HG02852 (cell line): ENCODE measurements at regions not wholly inside any gene's neighbourhood (a gene's known extent, or its start where the extent isn't known, plus 50 kb on each side); places are given as distances from the start of the nearest gene placed in this dataset.
"Not testable (repeated sequence)": the region's sequence is repeated elsewhere in the genome, so short reads cannot be mapped to it uniquely, and the experiment has no call there.

Experiments used
- ATAC-seq: cut with Tn5 transposase; IDR thresholded peaks from one replicate; pipeline ENCODE4 v1.9.1; 2021; ENCODE audit warnings: mild to moderate bottlenecking, moderate library complexity; ENCODE audit not compliant: unreplicated experiment

DNA sequence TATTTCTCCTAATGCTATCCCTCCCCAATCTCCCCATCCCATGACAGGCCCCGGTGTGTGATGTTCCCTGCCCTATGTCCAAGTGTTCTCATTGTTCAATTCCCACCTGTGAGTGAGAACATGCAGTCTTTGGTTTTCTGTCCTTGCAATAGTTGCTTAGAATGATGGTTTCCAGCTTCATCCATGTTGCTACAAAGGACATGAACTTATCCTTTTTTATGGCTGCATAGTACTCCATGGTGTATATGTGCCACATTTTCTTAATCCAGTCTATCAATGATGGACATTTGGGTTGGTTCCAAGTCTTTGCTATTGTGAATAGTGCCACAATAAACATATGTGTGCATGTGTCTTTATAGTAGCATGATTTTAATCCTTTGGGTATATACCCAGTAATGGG, 51.3 kb upstream of the RIOK2 start:
- ATAC-seq, result not testable (repeated sequence)

DNA sequence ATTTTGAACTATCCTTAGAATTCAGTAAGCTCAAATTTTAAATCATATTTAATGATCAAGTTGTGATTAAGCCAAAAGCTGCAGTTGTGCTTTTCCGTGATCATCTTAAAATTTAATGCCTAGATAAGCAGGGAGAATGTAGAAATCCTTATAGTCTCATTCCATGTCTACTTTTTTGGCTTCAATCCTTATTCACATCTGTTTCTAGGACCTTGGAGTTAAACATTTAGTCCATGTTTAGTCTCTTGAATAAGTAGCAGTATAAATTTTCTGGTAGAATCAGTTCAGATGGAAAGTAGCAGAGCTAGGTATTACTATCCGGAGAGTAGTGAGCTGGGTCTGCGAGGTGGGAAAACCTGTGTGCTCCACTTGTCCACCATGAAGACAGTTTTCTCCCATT, 59.3 kb upstream of the RIOK2 start:
- no peak for ATAC-seq

DNA sequence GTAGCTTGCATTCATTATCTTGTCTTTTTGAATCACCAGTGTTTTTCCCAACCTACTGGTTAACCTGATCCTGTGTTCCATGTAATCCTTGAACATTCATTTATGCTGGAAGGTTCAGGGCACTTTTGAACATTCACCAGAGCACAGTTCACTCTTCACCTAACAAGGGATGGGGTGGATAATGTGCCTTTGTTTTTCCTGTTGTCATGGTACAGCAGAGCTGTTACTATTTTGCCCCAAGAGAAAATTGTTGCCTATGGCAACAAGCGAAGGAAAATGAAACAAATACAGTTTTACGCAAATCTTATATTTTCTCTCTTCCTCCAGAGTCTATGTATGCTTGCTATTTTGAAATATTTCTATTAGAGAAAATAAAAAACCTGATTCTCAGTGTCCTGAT, 60.3 kb upstream of the RIOK2 start:
- ATAC-seq, result no peak

DNA sequence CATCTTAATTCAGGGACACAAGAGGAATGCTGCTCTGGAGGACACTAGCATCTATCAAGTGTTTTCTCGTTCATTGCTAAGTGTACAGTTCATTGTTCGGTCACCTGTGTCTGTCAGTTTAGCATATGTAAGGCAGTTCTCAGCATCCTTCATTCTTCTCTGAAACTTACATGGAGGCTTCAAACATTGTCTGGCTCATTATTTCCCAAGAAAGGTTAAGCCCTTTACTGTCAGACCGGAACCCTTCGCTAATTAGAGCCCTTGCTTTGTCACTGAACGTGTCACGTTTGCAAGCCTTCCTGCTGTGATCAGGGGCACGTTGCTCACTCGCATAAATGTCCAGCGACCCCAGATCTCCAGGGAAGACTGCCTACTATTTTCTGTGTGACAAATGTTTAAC, 62.3 kb upstream of the RIOK2 start:
- ATAC-seq, result no peak

DNA sequence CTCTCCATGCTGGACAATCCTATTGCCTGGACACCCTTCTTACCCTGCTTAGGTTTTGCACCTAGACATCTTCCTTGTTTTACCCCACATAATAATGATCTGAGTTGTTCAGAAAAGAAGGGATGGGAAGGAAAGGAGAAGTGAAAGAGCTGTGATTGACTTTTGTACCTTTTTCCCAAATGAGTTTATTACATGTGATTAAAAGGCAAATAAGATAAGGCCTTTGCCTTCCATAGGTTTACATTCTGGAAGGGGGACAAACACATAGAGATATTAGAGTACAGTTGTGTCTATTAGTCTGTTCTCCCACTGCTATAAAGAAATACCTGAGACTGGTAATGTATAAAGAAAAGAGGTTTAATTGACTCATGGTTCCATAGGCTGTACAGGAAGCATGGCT, 67.1 kb upstream of the RIOK2 start:
- ATAC-seq, result no peak

DNA sequence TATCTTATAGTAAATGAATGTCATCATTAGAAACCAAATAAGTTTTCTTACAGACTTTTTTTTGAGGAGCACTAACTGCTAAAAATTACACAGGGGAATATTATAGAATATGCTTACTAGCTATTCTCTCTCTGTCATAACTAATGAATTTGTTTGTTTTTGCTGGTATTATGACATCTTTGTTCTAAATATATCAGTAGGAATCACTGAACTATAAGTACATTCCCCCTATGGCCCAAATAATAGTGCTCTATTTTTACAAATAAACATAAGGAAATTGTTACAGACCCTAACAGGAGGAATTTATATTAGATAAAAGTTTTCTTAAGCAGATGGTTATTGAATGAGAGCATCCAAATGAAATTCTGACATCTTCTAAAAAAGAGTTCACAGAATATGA, 83.0 kb upstream of the RIOK2 start:
- no peak for ATAC-seq

DNA sequence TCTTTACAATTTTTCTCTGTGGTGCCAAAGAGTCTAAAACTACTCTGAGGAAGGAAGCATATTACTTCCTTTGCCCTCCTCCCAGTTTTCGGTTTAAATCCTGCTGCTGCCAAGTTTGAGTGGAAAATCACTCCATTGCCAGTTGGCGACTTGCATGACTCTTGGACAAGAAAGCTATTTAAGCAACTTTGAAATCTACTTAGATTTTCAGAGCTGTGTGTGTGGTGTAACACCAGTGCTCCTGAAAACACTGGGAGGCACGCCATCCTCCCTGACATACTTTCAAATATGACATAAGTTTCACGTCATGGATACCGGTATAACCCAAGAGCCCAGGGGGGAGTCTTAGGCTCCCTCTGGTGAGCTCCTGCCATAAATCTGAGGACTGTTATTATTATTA, 83.5 kb upstream of the RIOK2 start:
- ATAC-seq, result no peak

DNA sequence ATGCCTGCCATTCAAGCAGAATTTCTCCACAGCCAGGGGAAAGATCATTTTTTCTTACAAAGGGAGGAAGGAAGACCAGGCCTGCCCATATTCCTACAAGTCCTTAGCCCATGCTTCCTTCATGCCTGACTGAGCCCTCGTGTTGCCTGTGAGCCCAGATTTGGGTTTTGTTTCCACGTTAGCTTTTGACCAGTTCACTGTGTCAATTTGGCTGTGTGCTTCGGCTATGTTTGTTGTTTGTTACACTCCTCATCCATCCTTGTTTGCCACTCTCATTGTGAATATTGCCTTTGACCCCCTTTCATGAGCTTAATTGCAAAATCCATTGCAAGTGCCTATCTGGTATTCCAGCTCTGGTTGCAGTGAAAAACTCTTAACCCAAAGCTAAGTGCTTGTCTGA, 84.7 kb upstream of the RIOK2 start:
- no peak for ATAC-seq

DNA sequence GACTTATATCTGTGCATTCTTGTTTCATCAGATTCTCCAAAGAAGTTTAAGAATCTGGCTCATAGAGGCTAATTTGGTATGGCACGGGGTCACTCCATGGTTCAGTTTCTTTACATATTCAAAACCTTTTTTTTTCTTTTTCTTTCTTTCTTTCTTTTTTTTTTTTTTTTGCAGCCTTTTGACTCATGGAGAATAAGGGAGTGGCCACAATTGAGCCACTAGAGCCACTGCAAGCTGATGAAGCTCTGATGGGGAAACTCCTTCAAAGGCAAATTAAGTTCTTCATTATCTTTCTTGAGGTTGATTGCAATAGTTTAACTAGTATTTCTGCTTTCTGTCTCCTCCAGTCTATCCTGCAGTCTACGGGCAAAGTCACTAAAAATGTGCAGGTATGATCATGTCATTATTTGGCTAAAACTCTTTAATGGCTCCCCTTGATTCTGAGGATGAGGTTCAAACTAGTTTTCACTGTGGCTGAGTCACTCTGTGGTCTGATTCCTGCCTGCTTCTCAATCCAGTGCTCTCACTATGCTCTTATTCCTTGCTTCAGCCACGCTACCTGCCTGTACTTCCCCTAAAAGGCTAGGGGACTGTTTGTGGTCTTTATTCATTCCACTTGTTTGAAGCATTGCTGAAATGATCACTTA, 93.5 kb upstream of the RIOK2 start:
- ATAC-seq, result no peak

DNA sequence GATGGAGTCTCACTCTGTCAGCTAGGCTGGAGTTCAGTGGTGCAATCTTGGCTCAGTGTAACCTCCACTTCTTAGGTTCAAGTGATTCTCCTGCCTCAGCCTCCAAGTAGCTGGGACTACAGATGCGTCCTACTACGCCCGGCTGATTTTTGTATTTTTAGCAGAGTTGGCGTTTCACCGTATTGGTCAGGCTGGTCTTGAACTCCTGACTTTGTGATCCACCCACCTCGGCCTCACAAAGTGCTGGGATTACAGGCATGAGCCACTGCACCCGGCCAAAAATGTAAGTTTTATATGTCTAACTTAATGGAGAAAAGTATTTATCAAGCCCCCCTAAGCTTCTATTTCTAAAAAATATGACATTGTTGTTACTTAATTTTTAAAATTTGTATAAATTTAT, 98.2 kb upstream of the RIOK2 start:
- ATAC-seq, result no peak

DNA sequence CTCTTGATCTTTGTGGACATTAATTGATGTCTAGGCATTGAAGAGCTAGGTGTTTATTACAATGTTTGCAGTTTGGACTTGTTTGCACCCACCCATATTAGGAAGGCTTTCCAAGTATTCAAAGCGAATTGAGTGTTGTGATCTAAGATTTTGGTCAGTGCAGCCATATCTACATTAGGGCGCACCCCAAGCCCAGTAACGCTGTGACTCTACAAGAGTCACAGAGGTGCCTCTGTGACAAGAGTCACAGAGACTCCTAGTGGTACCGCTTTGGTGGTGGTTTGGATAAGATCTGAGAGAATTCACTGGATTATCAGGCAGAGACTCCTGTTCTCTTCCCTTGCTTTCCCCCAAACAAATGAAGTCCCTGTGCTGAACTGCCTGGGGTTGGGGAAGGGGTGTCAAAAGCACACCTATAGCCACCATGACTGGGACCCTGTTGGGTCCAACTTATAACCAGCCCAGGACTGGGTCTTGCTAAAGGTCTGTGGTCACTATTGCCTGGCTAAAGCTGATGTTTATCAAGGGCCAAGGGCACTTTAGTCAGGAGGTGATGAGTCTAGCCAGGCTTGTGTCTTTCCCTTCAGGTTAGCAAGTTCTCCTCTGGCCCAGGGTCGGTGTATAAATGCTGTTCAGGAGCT, 114.1 kb upstream of the RIOK2 start:
- ATAC-seq, result peak; percentile 99

DNA sequence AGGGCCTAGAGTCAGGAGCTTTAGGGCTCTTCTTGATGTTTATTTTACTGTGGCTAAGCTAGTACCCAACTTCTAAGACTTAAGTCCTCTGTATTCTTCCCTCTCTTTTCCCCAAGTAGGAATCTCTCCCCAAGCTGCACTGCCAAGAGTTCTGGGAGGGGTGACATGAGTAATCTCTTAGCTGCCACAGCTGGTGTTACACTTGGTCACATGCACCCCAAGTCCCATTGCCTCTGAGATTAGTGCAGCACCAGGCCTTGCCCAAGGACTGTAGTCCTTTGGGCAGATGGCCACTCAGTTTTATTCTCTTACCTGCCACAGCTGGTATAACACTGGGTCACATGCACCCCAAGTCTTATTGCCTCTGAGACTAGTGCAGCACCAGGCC, 114.7 kb upstream of the RIOK2 start:
- ATAC-seq, result no peak

DNA sequence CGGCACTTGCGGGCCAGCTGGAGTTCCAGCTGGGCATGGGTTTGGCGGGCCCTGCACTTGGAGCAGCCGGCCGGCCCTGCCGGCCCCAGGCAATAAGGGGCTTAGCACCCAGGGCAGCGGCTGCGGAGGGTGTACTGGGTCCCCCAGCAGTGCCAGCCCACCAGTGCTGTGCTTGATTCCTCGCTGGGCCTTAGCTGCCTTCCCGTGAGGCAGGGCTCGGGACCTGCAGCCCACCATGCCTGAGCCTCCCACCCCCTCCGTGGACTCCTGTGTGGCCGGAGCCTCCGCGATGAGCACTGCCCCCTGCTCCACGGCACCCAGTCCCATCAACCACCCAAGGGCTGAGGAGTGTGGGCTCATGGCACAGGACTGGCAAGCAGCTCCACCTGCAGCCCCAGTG, 118.1 kb upstream of the RIOK2 start:
- ATAC-seq, result not testable (repeated sequence)

DNA sequence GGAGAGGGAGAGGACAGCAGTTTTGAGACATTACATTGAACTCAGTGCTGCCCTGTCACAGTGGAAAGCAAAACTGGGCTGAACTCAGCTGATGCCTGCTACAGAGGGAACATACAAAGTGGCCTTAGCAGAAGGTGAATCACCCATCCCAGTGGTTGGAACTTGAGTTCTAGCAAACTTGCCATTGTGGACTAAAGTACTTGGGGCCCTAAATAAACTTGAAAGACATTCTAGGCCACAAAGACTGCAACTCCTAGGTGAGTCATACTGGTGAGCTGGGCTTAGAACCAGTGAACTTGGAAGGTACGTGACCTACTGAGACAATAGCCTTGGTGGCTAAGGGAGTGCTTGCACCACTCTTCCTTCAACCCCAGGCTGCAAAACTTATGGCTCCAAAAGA, 155.7 kb upstream of the RIOK2 start:
- no peak for ATAC-seq

DNA sequence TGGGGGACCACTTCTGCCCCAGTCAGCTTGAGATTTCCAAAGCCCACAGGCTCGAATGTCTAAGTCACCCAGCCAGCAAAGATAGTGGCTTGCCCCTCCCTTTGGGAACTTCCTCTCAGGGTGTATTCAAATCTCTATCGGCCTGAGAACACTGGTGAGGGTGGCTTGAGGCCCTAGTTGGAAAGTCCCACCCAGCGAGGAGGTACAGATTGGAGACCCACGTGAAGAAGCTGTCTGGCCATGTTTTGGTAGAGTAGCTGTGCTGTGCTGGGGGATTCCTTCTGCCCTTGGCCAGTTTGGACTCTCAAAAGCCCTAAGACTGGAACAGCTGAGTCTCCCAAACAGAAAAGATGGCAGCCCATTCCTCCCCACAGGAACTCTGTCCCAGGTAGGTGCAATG, 172.7 kb upstream of the RIOK2 start:
- peak; percentile 98 for ATAC-seq

DNA sequence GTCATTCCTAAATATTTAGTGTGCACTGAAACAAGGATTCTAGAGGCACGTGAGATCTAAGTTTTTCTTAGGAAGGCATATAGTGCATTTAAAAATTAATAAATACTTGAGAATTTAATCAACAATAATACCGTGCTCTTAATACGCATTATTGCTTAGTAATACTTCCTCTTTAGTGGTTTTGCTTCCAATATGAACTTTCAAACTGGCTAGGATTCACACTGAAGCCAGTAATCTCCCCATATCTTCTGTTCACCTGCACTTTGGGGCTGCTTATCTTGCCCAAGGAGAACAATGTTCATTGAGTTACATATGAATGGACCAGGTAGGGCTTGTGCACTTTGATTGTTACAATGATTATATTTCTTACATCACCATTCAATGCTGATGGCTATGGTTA, 180.5 kb upstream of the RIOK2 start:
- no peak for ATAC-seq

DNA sequence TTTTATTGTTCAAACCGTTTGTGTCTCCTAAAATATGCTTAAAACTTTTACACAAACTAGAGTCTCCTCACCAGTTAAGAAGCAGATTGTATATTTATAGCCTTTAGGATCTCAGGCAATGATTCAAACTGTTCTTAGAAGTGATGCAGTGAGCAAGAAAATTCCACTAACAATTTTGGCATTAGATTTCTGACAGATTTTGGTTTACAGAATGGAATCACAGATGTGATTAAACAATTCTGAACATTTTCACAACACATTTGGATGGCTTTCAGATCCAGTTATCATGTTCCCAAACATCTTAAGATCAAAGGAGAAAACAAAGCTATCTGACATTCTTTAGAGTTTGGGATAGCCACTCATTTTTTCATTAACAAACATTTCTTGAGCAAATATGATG, 181.7 kb upstream of the RIOK2 start:
- ATAC-seq, result no peak

DNA sequence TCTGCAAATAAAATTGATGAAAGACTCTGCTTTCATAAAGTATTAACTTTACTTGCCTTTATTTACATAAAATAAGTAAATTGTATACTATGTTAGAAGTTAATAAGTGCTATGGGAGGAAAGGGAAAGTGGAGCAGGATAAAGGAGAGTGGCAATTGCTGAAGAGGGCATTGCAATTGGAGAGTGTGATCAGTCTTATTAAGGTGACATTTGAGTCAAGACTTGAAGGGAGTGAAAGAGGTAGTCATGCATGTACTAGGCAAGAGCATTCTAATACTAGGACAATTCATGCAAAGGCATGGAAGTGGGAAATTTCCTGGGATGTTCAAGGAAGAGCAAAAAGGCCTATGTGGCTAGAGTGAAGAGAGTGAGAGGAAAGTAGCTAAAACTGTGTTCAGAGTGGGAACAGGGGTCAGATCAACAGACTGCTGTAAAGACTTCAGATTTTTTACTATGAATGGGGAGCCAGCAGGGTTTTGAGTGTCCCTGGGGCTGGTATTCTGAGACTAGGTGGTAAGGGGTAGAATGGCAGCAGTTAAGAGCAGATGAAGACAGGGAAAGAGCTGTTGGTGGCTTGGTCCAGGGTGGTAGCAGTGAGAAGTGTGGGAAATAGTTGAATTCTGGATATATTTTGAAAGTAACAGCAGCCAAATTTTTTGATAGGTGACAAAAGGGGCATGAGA, 182.3 kb upstream of the RIOK2 start:
- ATAC-seq, result no peak

DNA sequence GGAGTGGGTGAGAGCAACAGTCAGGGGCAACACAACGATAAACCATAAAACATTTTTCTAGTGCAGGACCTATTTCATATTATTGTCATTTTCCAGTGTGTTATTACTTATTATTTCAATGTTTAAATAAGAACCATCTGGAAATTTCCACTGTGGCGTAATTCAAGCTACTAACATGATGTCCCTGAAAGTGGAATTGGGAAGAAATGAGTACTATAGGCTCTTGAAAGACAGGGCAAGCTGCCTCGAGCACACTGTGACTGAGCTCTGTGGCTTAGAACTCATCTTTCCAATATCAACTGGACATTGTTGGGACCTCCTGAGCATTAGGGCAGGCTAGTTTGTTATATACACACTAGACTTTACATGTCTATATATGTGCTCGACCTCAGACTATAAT, 182.9 kb upstream of the RIOK2 start:
- no peak for ATAC-seq

DNA sequence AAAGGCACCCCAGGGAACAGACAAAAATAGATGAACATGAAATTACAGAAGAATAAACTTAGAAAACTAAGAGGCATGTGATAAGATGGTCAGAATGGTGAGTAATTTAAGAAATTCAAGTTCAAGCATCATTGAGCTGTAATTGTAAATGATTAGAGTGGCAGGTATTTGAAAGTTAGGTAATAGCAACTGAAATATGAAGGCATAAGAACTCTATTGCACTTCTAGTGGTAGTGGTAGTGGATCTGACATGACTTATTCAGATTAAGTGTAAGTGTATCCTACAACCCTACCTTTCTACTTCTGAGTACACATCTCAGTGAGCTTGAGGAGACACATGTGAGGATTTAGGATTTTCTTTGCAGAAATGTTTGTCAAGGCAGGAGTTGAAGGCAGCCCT, 192.9 kb upstream of the RIOK2 start:
- ATAC-seq, result no peak

DNA sequence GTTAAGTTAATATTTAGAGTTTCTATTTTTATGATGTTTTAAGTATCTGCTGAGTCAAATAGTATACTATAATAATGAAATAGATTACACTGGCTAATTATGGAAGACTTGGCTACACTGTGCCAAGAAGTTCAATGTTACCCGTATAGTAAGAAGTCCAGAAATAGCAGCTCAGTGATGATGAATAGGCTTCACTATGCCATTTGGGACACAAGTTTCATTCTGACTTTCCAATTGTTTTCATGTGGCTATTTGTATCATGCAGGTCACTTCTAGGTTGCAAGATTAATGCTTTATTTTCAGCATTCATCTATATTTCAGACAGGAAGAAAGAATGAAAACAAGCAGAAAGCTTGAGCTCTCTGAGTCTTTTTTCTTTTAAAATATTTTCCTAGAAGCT, 194.5 kb upstream of the RIOK2 start:
- no peak for ATAC-seq

DNA sequence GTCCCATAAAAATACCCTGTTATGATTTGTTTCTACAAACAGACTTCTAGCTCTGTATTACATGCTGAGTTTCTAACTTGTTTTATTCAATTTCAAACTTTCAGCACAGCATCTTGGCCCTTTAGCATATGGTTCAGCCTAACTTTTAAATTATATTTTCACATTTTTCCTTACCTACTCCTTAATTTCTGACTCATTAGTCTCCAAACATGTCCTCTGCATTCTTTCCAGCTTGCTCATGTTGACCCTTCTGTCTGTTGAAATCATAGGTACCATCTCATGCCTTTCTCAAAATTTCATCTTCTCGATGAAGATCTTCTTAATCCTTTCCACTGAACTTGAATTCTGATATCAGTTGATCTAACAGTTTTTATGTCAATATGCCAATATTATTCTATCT, 200.9 kb upstream of the RIOK2 start:
- ATAC-seq, result no peak

DNA sequence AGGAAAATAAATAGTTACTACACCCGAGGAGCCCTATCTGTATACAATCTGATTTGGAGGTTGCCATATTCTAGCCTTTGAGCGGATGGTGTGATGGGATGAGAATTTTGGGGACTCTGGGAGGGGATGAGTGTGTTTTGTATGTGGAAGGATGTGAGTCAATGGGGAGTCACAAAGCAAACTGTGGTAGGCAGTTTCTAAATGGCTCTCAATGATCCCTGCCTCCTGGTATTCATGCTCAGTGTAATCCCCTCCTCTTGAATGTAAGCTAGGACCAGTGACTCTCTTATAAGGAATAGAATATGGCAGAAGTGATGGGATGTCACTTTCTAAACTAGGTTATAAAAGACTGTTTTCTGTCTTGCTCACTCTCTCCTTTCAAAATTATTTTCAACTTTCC, 205.7 kb upstream of the RIOK2 start:
- no peak for ATAC-seq
